PC-9 (cell line): ENCODE measurements at regions not wholly inside any gene's neighbourhood (a gene's known extent, or its start where the extent isn't known, plus 50 kb on each side); places are given as distances from the start of the nearest gene placed in this dataset.

Experiments
- BruUV-seq: library from RNA; stranded (reverse); fragments of 400-500 nt; replicated peaks from 2 replicates; lab custom pipeline; 2021; lab: Mats Ljungman, UMichigan
- CTCF ChIA-PET: fragments of 300-600 bp; sonication (Branson Sonifier 250); formaldehyde crosslinking; loops from one replicate; lab custom pipeline; 2022; ENCODE audit warnings: antibody characterized with exemption; lab: Charles Lee
- POLR2A ChIA-PET: fragments of 300-600 bp; sonication (Branson Sonifier 250); formaldehyde crosslinking; loops from one replicate; lab custom pipeline; 2022; ENCODE audit warnings: antibody characterized with exemption; ENCODE audit not compliant: unreplicated experiment; lab: Charles Lee
- DNase-seq, 2 experiments: peaks; one replicate each; pipeline versions ENCODE4 v3.0.0 to v3.0.0-alpha.2; 2015 to 2022; ENCODE audit warnings: mixed read lengths in 1 of 2
- H2AFZ ChIP-seq: fragments of 200-600 bp; sonication (generic); 2 replicates; pipeline ENCODE4 v1.8.1; 2017; ENCODE audit warnings: antibody characterized with exemption
- H3F3A ChIP-seq: fragments of 200-600 bp; sonication (generic); 2 replicates; pipeline ENCODE4 v1.8.1; 2017; ENCODE audit warnings: antibody characterized with exemption, mild to moderate bottlenecking, low read depth; ENCODE audit not compliant: insufficient read depth
- H3K27ac ChIP-seq: fragments of 200-600 bp; sonication (generic); 2 replicates; pipeline ENCODE4 v1.6.1; 2016; ENCODE audit warnings: mixed run types
- H3K27me3 ChIP-seq: fragments of 200-600 bp; sonication (generic); 2 replicates; pipeline ENCODE4 v1.6.1; 2016; ENCODE audit warnings: low read depth, mixed run types; ENCODE audit not compliant: insufficient read depth
- H3K36me3 ChIP-seq: fragments of 200-600 bp; sonication (generic); 2 replicates; pipeline ENCODE4 v1.6.1; 2016; ENCODE audit warnings: low read depth, mixed run types
- H3K4me1 ChIP-seq: fragments of 200-600 bp; sonication (generic); replicated peaks from 2 replicates; pipeline ENCODE4 v1.6.1; 2016; ENCODE audit warnings: mixed run types; ENCODE audit not compliant: insufficient read depth
- H3K4me2 ChIP-seq: fragments of 200-600 bp; sonication (generic); 2 replicates; pipeline ENCODE4 v1.6.1; 2017; ENCODE audit warnings: mixed run types
- H3K4me3 ChIP-seq: fragments of 200-600 bp; sonication (generic); 2 replicates; pipeline ENCODE4 v1.6.1; 2016; ENCODE audit warnings: mixed run types
- H3K79me2 ChIP-seq: fragments of 200-600 bp; sonication (generic); 2 replicates; pipeline ENCODE4 v1.6.1; 2017; ENCODE audit warnings: low read depth, mixed run types
- H3K9me2 ChIP-seq: fragments of 200-600 bp; sonication (generic); 2 replicates; pipeline ENCODE4 v1.8.1; 2017; ENCODE audit warnings: mild to moderate bottlenecking; ENCODE audit not compliant: insufficient read depth
- H3K9me3 ChIP-seq: fragments of 200-600 bp; sonication (generic); 2 replicates; pipeline ENCODE4 v1.8.1; 2016; ENCODE audit warnings: low read depth; ENCODE audit not compliant: insufficient read depth
- H4K20me1 ChIP-seq: fragments of 200-600 bp; sonication (generic); 2 replicates; pipeline ENCODE4 v1.8.1; 2017; ENCODE audit not compliant: insufficient read depth
- EZH2 ChIP-seq: fragments of 200-600 bp; sonication (generic); IDR thresholded peaks from 2 replicates; pipeline ENCODE4 v1.8.0; 2017; ENCODE audit warnings: antibody characterized with exemption, low read depth
- intact Hi-C: fragments of 100-400 bp; cut with micrococcal nuclease; formaldehyde crosslinking; loops from one replicate; pipeline ENCODE4 v1.10.0; 2022; ENCODE audit not compliant: unreplicated experiment
- TF ChIP-seq, protein P1 (sequence below): fragments of 200-600 bp; sonication (generic); conservative IDR thresholded peaks from 2 replicates; pipeline ENCODE4 v1.6.1; 2017; ENCODE audit warnings: mixed run types, antibody characterized with exemption, mild to moderate bottlenecking, moderate library complexity

DNA sequence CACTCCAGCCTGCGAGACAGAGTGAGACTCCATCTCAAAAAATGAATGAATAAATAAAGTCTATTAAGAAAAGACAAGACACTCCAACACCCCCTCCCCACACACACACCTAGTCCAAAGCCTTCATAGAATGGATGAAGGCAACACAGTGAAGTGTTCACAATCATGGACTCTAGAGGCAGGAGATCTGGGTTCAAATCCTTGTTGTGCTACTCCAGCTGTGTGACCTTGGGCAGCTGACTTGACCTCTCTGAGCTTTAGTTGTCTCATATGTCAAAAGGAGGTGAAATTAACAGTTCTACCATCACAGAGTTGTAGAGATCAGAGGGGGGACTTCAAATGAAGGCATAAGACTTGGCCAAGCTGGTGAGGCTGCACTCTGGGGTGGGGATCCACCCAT lies 95.8 kb upstream of the MAP1LC3B2 start:
- no peak for DNase-seq
- Histone ChIP-seq H3K4me2 (no peak overlapping the region), H3K36me3 (no peaks in the 10 kb centered on the region), H2AFZ (no peak overlapping the region), H3K4me1 (no peaks in the 10 kb centered on the region), H3K79me2 (no peaks in the 10 kb centered on the region), H3F3A (no peaks in the 10 kb centered on the region; the same call in 1 of the 2 replicates), H3K27me3 (no peaks in the 10 kb centered on the region), H3K9me3 (no peaks in the 10 kb centered on the region), H3K4me3 (no peak overlapping the region), H4K20me1 (no peaks in the 10 kb centered on the region), H3K9me2 (no peaks in the 10 kb centered on the region; the same call in 1 of the 2 replicates), H3K27ac (no peak overlapping the region)
- intact Hi-C loops: no loop called here
- POLR2A ChIA-PET: no interaction called here
- no TSS peak for BruUV-seq
- CTCF ChIA-PET: no interaction called here
- no peak for TF ChIP-seq EZH2
- TF ChIP-seq, protein P1, sequence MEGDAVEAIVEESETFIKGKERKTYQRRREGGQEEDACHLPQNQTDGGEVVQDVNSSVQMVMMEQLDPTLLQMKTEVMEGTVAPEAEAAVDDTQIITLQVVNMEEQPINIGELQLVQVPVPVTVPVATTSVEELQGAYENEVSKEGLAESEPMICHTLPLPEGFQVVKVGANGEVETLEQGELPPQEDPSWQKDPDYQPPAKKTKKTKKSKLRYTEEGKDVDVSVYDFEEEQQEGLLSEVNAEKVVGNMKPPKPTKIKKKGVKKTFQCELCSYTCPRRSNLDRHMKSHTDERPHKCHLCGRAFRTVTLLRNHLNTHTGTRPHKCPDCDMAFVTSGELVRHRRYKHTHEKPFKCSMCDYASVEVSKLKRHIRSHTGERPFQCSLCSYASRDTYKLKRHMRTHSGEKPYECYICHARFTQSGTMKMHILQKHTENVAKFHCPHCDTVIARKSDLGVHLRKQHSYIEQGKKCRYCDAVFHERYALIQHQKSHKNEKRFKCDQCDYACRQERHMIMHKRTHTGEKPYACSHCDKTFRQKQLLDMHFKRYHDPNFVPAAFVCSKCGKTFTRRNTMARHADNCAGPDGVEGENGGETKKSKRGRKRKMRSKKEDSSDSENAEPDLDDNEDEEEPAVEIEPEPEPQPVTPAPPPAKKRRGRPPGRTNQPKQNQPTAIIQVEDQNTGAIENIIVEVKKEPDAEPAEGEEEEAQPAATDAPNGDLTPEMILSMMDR: no peak

DNA sequence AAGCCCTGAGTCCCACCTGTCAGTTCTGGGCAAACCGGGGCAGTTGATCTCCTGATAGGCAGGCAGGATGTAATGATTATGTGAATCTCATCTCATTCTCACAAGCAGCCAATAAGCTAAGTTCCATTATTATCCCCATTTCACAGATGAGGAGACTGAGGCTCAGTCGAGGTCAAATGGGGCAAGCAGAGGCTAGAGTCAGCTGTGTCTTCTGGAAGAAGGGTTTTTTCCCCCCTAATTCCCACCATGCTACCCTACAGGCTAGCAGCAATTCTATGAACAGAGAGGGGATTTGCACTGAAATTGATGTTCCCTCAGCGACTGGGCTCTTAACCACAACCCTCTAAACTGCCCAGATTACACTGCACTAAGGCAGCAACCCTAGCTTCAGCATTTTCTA lies 93.8 kb upstream of the MAP1LC3B2 start:
- TF ChIP-seq EZH2: no peak
- TF ChIP-seq, protein P1: no peak
- POLR2A ChIA-PET: interaction anchor here (0.5 kb wide), 1 partner anchor 176 kb away, joined by 3 read pairs; no protein-coding TSS in a partner anchor
- no peak overlapping the region for H3K27ac ChIP-seq

DNA sequence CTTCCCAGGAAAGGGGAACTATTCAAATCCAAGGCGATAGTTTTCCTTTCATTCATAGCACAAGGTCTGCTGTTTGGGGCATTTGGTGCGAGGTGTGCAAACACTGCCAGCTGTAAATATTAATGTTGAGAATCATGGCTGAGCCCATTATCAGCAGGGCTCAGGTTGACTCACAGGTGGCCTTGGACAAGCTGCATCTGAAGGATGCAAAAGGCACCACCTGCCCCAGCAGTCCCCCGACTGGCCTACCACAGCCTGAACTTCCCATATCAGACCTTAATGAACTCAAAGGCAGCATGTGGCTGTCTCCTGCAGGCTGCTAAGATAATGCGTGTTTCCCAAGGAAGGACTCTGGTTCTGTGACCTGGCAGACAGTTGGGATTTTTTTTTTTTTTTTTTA lies 93.3 kb upstream of the MAP1LC3B2 start:
- H2AFZ ChIP-seq: no peak overlapping the region
- no peaks in the 10 kb centered on the region; the same call in 1 of the 2 replicates for H3F3A ChIP-seq
- H3K4me2 ChIP-seq: no peak overlapping the region
- no peak overlapping the region for H3K4me3 ChIP-seq
- H3K9me2 ChIP-seq: no peaks in the 10 kb centered on the region; the same call in 1 of the 2 replicates
- no peak for DNase-seq
- no peaks in the 10 kb centered on the region for H4K20me1 ChIP-seq
- H3K27ac ChIP-seq: no peak overlapping the region
- TF ChIP-seq, protein P1: no peak
- no peak for TF ChIP-seq EZH2
- H3K36me3 ChIP-seq: no peaks in the 10 kb centered on the region
- intact Hi-C loops: no loop called here
- ChIA-PET POLR2A (interaction anchor here (0.5 to 0.7 kb wide), 2 partner anchors 31 to 154 kb away, joined by 3 to 7 read pairs; no protein-coding TSS in a partner anchor), CTCF (no interaction called here)
- no peaks in the 10 kb centered on the region for H3K27me3 ChIP-seq
- H3K79me2 ChIP-seq: no peaks in the 10 kb centered on the region
- no peaks in the 10 kb centered on the region for H3K4me1 ChIP-seq
- H3K9me3 ChIP-seq: no peaks in the 10 kb centered on the region
- no TSS peak for BruUV-seq

More for the DNA sequence above, 93.8 kb upstream of the MAP1LC3B2 start:
- H4K20me1 ChIP-seq: no peaks in the 10 kb centered on the region
- H3F3A ChIP-seq: no peaks in the 10 kb centered on the region; the same call in 1 of the 2 replicates
- no peak for DNase-seq
- no peaks in the 10 kb centered on the region for H3K9me3 ChIP-seq
- no peaks in the 10 kb centered on the region for H3K4me1 ChIP-seq
- CTCF ChIA-PET: no interaction called here
- H2AFZ ChIP-seq: no peak overlapping the region
- no peaks in the 10 kb centered on the region for H3K79me2 ChIP-seq
- no peaks in the 10 kb centered on the region for H3K27me3 ChIP-seq
- intact Hi-C loops: no loop called here
- H3K4me3 ChIP-seq: no peak overlapping the region
- BruUV-seq: no TSS peak
- H3K4me2 ChIP-seq: no peak overlapping the region
- no peaks in the 10 kb centered on the region; the same call in 1 of the 2 replicates for H3K9me2 ChIP-seq
- H3K36me3 ChIP-seq: no peaks in the 10 kb centered on the region
